ENCODE measurements at regions not wholly inside any gene's neighbourhood (a gene's known extent, or its start where the extent isn't known, plus 50 kb on each side); places are given as distances from the start of the nearest gene placed in this dataset.

DNA sequence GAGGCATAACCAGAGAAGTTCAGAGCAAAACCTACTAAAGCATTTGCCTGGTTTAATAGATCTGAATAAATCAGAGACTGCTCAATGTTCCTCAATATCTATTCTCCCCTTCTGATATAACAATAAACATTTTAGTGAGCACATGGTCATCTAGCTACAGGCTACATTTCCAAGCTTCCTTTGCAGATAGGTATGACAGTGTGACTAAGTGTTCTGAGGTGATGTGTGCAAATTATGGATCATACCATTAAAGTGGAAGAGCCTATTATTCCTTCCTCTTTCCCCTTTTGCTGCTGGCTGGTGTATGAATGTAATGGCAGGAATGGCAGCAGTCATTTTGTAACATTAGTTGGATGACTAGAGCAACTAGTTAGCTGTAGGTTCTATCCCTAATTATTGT is 285.8 kb upstream of the RASA1 start:
- no peak overlapping the region for H3K4me3 ChIP-seq (ENCODE audit: low read length)
- H3K4me1 ChIP-seq (ENCODE audit: control insufficient read depth, insufficient read depth, low read length), result peaks cover 15% of the 10 kb centered on the region
- no peaks in the 10 kb centered on the region for H3K9me3 ChIP-seq (replicated peaks; ENCODE audit: low read length)

DNA sequence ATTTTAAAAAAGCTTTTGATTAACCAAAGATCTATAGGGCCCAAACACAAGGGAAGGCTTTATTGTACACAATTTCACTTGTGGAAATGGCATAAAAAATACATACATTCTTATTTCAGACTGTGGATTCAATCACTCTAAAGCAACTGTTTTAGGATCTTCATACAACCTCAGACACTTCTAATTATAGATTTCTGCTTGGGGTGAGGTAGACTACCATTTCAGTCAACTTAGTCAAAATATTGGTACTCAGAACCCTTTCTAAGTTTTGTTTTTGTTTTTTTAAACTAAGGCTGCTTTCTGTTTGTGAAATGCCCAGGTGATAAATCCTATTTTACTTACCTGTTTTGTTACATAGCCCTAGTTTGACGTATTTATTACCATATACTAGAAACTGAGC is 284.5 kb upstream of the RASA1 start:
- Histone ChIP-seq H3K27me3 (ENCODE audit: control insufficient read depth, insufficient read depth, low read length) (no peaks in the 10 kb centered on the region), H3K9ac (ENCODE audit: low read depth, low read length) (no peak overlapping the region), H3K4me3 (ENCODE audit: low read length) (no peak overlapping the region), H3K4me1 (ENCODE audit: control insufficient read depth, insufficient read depth, low read length) (peaks cover 10% of the 10 kb centered on the region), H3K4me2 (ENCODE audit: low read length) (no peak overlapping the region), H3K36me3 (ENCODE audit: insufficient read depth, low read length) (no peaks in the 10 kb centered on the region), H3K9me3 (replicated peaks; ENCODE audit: low read length) (no peaks in the 10 kb centered on the region)

More for the DNA sequence above, 285.8 kb upstream of the RASA1 start:
- Histone ChIP-seq H3K27me3 (ENCODE audit: control insufficient read depth, insufficient read depth, low read length) (no peaks in the 10 kb centered on the region), H3K9ac (ENCODE audit: low read depth, low read length) (no peak overlapping the region), H3K36me3 (ENCODE audit: insufficient read depth, low read length) (no peaks in the 10 kb centered on the region), H3K4me2 (ENCODE audit: low read length) (no peak overlapping the region)

GRCh38 chr5:86986837-86987236 is 280.8 kb upstream of the RASA1 start:
- H3K4me3 ChIP-seq (ENCODE audit: low read length), result no peak overlapping the region
- H3K27me3 ChIP-seq (ENCODE audit: control insufficient read depth, insufficient read depth, low read length), result no peaks in the 10 kb centered on the region
- no peaks in the 10 kb centered on the region for H3K36me3 ChIP-seq (ENCODE audit: insufficient read depth, low read length)
- H3K9me3 ChIP-seq (replicated peaks; ENCODE audit: low read length), result no peaks in the 10 kb centered on the region
- no peak overlapping the region for H3K9ac ChIP-seq (ENCODE audit: low read depth, low read length)
- no peaks in the 10 kb centered on the region for H3K4me1 ChIP-seq (ENCODE audit: control insufficient read depth, insufficient read depth, low read length)
- H3K4me2 ChIP-seq (ENCODE audit: low read length), result no peak overlapping the region

DNA sequence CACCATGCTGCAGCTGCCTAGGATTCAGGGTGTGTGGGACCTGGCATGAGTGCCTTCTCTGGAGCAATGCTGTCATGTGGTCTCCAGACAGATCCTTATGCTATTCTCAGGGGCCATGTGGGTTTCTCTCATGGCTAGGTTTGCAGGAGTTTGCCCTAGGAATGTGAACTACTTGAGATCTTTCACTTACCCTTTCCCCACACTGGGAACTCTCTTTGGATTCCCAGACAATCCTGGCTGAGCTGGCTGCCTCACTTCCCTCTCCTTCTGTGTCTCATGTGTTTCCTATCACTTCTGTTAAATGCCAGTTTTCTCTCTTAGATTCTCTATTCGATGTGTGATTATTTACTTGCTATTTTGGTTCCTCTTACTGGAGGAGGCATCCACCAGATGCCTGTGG is 270.2 kb upstream of the RASA1 start:
- H3K27me3 ChIP-seq (ENCODE audit: control insufficient read depth, insufficient read depth, low read length), result no peaks in the 10 kb centered on the region
- H3K4me3 ChIP-seq (ENCODE audit: low read length), result no peak overlapping the region
- no peaks in the 10 kb centered on the region for H3K9me3 ChIP-seq (replicated peaks; ENCODE audit: low read length)
- no peaks in the 10 kb centered on the region for H3K36me3 ChIP-seq (ENCODE audit: insufficient read depth, low read length)
- no peak overlapping the region for H3K4me2 ChIP-seq (ENCODE audit: low read length)
- no peaks in the 10 kb centered on the region for H3K4me1 ChIP-seq (ENCODE audit: control insufficient read depth, insufficient read depth, low read length)
- H3K9ac ChIP-seq (ENCODE audit: low read depth, low read length), result no peak overlapping the region

GRCh38 chr5:86999951-87000350 is 267.7 kb upstream of the RASA1 start:
- H3K36me3 ChIP-seq (ENCODE audit: insufficient read depth, low read length), result no peaks in the 10 kb centered on the region
- H3K27me3 ChIP-seq (ENCODE audit: control insufficient read depth, insufficient read depth, low read length), result no peaks in the 10 kb centered on the region
- no peaks in the 10 kb centered on the region for H3K9me3 ChIP-seq (replicated peaks; ENCODE audit: low read length)
- H3K4me2 ChIP-seq (ENCODE audit: low read length), result no peak overlapping the region
- no peak overlapping the region for H3K9ac ChIP-seq (ENCODE audit: low read depth, low read length)
- no peak overlapping the region for H3K4me3 ChIP-seq (ENCODE audit: low read length)
- no peaks in the 10 kb centered on the region for H3K4me1 ChIP-seq (ENCODE audit: control insufficient read depth, insufficient read depth, low read length)

DNA sequence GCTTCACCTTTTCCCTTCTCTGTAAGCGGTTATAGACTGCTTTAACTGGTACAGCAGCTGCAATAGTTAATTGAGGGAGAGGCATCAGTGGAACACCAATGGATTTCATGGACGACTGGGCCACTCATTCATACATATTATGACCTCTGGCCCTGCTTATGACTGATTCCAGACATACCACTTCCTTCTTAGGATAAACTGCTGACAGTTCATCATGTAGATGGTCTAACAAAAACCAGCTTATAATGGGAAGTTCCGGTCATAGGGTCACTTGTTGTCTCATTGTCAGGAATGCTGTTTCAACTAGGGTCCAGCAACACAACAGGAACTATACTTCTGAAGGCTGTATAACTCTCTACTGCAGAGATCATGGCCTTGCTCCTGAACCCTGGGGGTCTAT is 265.2 kb upstream of the RASA1 start:
- Histone ChIP-seq H3K9ac (ENCODE audit: low read depth, low read length) (no peak overlapping the region), H3K4me2 (ENCODE audit: low read length) (no peak overlapping the region), H3K9me3 (replicated peaks; ENCODE audit: low read length) (no peaks in the 10 kb centered on the region), H3K4me3 (ENCODE audit: low read length) (no peak overlapping the region), H3K27me3 (ENCODE audit: control insufficient read depth, insufficient read depth, low read length) (no peaks in the 10 kb centered on the region), H3K4me1 (ENCODE audit: control insufficient read depth, insufficient read depth, low read length) (no peaks in the 10 kb centered on the region), H3K36me3 (ENCODE audit: insufficient read depth, low read length) (no peaks in the 10 kb centered on the region)

GRCh38 chr5:87004101-87004500 is 263.6 kb upstream of the RASA1 start:
- Histone ChIP-seq H3K27me3 (ENCODE audit: control insufficient read depth, insufficient read depth, low read length) (no peaks in the 10 kb centered on the region), H3K4me1 (ENCODE audit: control insufficient read depth, insufficient read depth, low read length) (no peaks in the 10 kb centered on the region), H3K4me3 (ENCODE audit: low read length) (no peak overlapping the region), H3K9me3 (replicated peaks; ENCODE audit: low read length) (no peaks in the 10 kb centered on the region), H3K4me2 (ENCODE audit: low read length) (no peak overlapping the region), H3K36me3 (ENCODE audit: insufficient read depth, low read length) (no peaks in the 10 kb centered on the region), H3K9ac (ENCODE audit: low read depth, low read length) (no peak overlapping the region)

GRCh38 chr5:87007737-87008136 is 259.9 kb upstream of the RASA1 start:
- Histone ChIP-seq H3K4me3 (ENCODE audit: low read length) (no peak overlapping the region), H3K36me3 (ENCODE audit: insufficient read depth, low read length) (no peaks in the 10 kb centered on the region), H3K27me3 (ENCODE audit: control insufficient read depth, insufficient read depth, low read length) (no peaks in the 10 kb centered on the region), H3K9me3 (replicated peaks; ENCODE audit: low read length) (no peaks in the 10 kb centered on the region), H3K4me1 (ENCODE audit: control insufficient read depth, insufficient read depth, low read length) (no peaks in the 10 kb centered on the region), H3K9ac (ENCODE audit: low read depth, low read length) (no peak overlapping the region), H3K4me2 (ENCODE audit: low read length) (no peak overlapping the region)

GRCh38 chr5:87008751-87009560 is 258.7 kb upstream of the RASA1 start:
- H3K27me3 ChIP-seq (ENCODE audit: control insufficient read depth, insufficient read depth, low read length), result no peaks in the 10 kb centered on the region
- no peaks in the 10 kb centered on the region for H3K36me3 ChIP-seq (ENCODE audit: insufficient read depth, low read length)
- no peak overlapping the region for H3K4me3 ChIP-seq (ENCODE audit: low read length)
- H3K4me2 ChIP-seq (ENCODE audit: low read length), result no peak overlapping the region
- H3K4me1 ChIP-seq (ENCODE audit: control insufficient read depth, insufficient read depth, low read length), result no peaks in the 10 kb centered on the region
- H3K9ac ChIP-seq (ENCODE audit: low read depth, low read length), result no peak overlapping the region
- H3K9me3 ChIP-seq (replicated peaks; ENCODE audit: low read length), result no peaks in the 10 kb centered on the region

DNA sequence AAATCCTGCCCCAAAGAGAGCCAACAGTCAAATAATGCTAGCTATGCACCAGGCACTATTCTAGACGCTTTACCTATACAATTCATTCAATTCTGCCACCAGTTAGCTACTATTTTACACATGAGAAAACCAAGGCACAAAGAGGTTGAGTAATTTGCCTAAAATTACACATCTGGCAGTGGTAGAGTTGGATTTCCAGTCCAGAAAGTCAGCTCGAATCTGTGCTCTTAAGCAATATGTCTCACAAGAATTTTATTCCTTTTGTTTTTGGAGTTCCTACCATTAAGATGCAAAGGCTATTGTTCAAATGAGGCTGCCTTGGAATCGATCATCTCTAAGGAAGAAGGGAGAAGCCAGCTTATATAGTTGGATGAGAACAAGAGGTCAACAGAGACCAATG is 256.9 kb upstream of the RASA1 start:
- Histone ChIP-seq H3K4me1 (ENCODE audit: control insufficient read depth, insufficient read depth, low read length) (peaks cover under 1% of the 10 kb centered on the region), H3K4me2 (ENCODE audit: low read length) (no peak overlapping the region), H3K9ac (ENCODE audit: low read depth, low read length) (no peak overlapping the region), H3K27me3 (ENCODE audit: control insufficient read depth, insufficient read depth, low read length) (no peaks in the 10 kb centered on the region), H3K9me3 (replicated peaks; ENCODE audit: low read length) (no peaks in the 10 kb centered on the region), H3K36me3 (ENCODE audit: insufficient read depth, low read length) (no peaks in the 10 kb centered on the region), H3K4me3 (ENCODE audit: low read length) (no peak overlapping the region)

GRCh38 chr5:87015901-87016300 is 251.8 kb upstream of the RASA1 start:
- no peak overlapping the region for H3K4me2 ChIP-seq (ENCODE audit: low read length)
- H3K9me3 ChIP-seq (replicated peaks; ENCODE audit: low read length), result no peaks in the 10 kb centered on the region
- H3K4me3 ChIP-seq (ENCODE audit: low read length), result no peak overlapping the region
- peaks cover 17% of the 10 kb centered on the region for H3K4me1 ChIP-seq (ENCODE audit: control insufficient read depth, insufficient read depth, low read length)
- H3K9ac ChIP-seq (ENCODE audit: low read depth, low read length), result no peak overlapping the region
- no peaks in the 10 kb centered on the region for H3K36me3 ChIP-seq (ENCODE audit: insufficient read depth, low read length)
- no peaks in the 10 kb centered on the region for H3K27me3 ChIP-seq (ENCODE audit: control insufficient read depth, insufficient read depth, low read length)

Measured in skeletal muscle satellite cell (primary cell).